NB4 (cell line): ENCODE measurements at regions not wholly inside any gene's neighbourhood (a gene's known extent, or its start where the extent isn't known, plus 50 kb on each side); places are given as distances from the start of the nearest gene placed in this dataset.

Source experiments
- POLR2A ChIP-seq: IDR thresholded peaks from 2 replicates; pipeline ENCODE4 v1.6.1; 2011; ENCODE audit warnings: mild to moderate bottlenecking; ENCODE audit not compliant: insufficient read length; ENCODE audit errors: extremely low read depth
- TF ChIP-seq, protein P1 (sequence below): IDR thresholded peaks from 2 replicates; pipeline ENCODE4 v1.6.1; 2011; ENCODE audit warnings: low read depth, low read length
- TF ChIP-seq, protein P2 (sequence below): IDR thresholded peaks from one replicate; pipeline ENCODE4 v1.5.1; 2012; ENCODE audit warnings: low read depth, low read length

DNA sequence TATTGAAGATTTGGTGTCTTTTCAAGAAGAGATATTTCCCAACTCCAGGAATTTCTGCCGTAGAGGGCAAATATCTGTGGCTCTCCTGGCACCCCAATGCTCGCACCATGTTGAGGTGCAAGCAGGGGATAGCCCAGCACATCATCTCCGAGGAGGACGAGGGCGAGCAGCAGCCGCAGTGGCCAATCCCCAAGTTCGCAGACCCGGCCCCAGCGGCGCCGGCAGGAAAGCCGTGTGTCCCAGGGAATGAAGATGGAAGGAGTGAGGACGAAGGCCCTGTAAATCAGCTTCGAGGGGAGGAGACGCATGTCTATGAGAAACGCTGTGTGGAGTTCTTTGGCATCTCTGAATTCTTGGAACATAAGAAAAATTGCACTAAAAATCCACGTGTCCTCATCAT, 213.4 kb upstream of the UBE2E2 start:
- TF ChIP-seq, protein P1, sequence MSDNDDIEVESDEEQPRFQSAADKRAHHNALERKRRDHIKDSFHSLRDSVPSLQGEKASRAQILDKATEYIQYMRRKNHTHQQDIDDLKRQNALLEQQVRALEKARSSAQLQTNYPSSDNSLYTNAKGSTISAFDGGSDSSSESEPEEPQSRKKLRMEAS: no peak
- no peak for TF ChIP-seq POLR2A
- TF ChIP-seq, protein P2, sequence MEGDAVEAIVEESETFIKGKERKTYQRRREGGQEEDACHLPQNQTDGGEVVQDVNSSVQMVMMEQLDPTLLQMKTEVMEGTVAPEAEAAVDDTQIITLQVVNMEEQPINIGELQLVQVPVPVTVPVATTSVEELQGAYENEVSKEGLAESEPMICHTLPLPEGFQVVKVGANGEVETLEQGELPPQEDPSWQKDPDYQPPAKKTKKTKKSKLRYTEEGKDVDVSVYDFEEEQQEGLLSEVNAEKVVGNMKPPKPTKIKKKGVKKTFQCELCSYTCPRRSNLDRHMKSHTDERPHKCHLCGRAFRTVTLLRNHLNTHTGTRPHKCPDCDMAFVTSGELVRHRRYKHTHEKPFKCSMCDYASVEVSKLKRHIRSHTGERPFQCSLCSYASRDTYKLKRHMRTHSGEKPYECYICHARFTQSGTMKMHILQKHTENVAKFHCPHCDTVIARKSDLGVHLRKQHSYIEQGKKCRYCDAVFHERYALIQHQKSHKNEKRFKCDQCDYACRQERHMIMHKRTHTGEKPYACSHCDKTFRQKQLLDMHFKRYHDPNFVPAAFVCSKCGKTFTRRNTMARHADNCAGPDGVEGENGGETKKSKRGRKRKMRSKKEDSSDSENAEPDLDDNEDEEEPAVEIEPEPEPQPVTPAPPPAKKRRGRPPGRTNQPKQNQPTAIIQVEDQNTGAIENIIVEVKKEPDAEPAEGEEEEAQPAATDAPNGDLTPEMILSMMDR: no peak
